ENCODE measurements at regions not wholly inside any gene's neighbourhood (a gene's known extent, or its start where the extent isn't known, plus 50 kb on each side); places are given as distances from the start of the nearest gene placed in this dataset.

GRCh38 chr2:18122544-18123210, 244.2 kb downstream of the KCNS3 start:
- no peak for DNase-seq

GRCh38 chr2:18119883-18120282, 241.4 kb downstream of the KCNS3 start:
- no peak for DNase-seq

- no peak for DNase-seq
Measured at GRCh38 chr2:18118703-18119102, 240.2 kb downstream of the KCNS3 start.

- peak; percentile 22 for DNase-seq
Measured at GRCh38 chr2:18117592-18117991, 239.1 kb downstream of the KCNS3 start.

- DNase-seq: no peak
Measured at GRCh38 chr2:18110222-18110621, 231.8 kb downstream of the KCNS3 start.

GRCh38 chr2:18106841-18107240, 228.4 kb downstream of the KCNS3 start:
- no peak for DNase-seq

GRCh38 chr2:18105929-18106328, 227.5 kb downstream of the KCNS3 start:
- DNase-seq: no peak

GRCh38 chr2:18104595-18105224, 226.2 kb downstream of the KCNS3 start:
- no peak for DNase-seq

- DNase-seq: no peak
Measured at GRCh38 chr2:18096836-18097405, 218.5 kb downstream of the KCNS3 start.

- no peak for DNase-seq
Measured at GRCh38 chr2:18094277-18094676, 215.8 kb downstream of the KCNS3 start.

GRCh38 chr2:18093196-18093595, 214.7 kb downstream of the KCNS3 start:
- no peak for DNase-seq

- no peak for DNase-seq
Measured at GRCh38 chr2:18092760-18093159, 214.3 kb downstream of the KCNS3 start.

GRCh38 chr2:18085593-18085992, 207.1 kb downstream of the KCNS3 start:
- DNase-seq: no peak

- DNase-seq: no peak
Measured at GRCh38 chr2:18084376-18084775, 205.9 kb downstream of the KCNS3 start.

GRCh38 chr2:18083806-18084205, 205.3 kb downstream of the KCNS3 start:
- no peak for DNase-seq

GRCh38 chr2:18078216-18078615, 199.7 kb downstream of the KCNS3 start:
- no peak for DNase-seq

GRCh38 chr2:18077704-18078103, 199.2 kb downstream of the KCNS3 start:
- no peak for DNase-seq

- no peak for DNase-seq
Measured at GRCh38 chr2:18077231-18077630, 198.8 kb downstream of the KCNS3 start.

- no peak for DNase-seq
Measured at GRCh38 chr2:18074476-18074875, 196.0 kb downstream of the KCNS3 start.

GRCh38 chr2:18073601-18074000, 195.1 kb downstream of the KCNS3 start:
- no peak for DNase-seq

GRCh38 chr2:18067588-18068384, 189.3 kb downstream of the KCNS3 start:
- DNase-seq: no peak

- no peak for DNase-seq
Measured at GRCh38 chr2:18066894-18067293, 188.4 kb downstream of the KCNS3 start.

- no peak for DNase-seq
Measured at GRCh38 chr2:18066066-18066465, 187.6 kb downstream of the KCNS3 start.

- no peak for DNase-seq
Measured at GRCh38 chr2:18065249-18065648, 186.8 kb downstream of the KCNS3 start.

All from NCI-H2171 treated with DMSO at 0.1 percent for 48 hours (cell line).